Fibroblast of peridontal ligament (primary cell): ENCODE measurements at regions not wholly inside any gene's neighbourhood (a gene's known extent, or its start where the extent isn't known, plus 50 kb on each side); places are given as distances from the start of the nearest gene placed in this dataset.

Experiments
- DNase-seq: peaks from one replicate; pipeline ENCODE4 v3.0.0-alpha.2; 2010; ENCODE audit errors: extremely low read depth

DNA sequence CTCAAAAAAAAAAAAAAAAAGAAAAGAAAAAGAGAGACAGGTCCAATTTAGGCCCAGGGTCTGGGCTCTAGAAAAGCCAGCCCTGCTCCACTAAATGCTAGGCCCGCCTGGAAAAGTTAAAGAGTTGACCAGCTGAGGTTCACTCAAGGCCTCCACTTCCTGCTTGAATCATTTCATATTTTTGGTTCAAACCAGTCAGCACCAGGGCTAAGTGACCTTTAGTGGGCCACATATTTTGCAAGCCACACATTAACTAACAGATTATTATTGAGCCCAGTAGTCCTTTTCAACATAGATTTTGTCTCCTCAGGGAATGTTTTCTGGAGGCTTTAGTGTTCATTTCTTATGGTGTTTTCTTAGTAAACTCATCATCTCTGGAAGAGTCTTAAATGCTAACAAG lies 156.6 kb downstream of the TLR4 start:
- no peak for DNase-seq

DNA sequence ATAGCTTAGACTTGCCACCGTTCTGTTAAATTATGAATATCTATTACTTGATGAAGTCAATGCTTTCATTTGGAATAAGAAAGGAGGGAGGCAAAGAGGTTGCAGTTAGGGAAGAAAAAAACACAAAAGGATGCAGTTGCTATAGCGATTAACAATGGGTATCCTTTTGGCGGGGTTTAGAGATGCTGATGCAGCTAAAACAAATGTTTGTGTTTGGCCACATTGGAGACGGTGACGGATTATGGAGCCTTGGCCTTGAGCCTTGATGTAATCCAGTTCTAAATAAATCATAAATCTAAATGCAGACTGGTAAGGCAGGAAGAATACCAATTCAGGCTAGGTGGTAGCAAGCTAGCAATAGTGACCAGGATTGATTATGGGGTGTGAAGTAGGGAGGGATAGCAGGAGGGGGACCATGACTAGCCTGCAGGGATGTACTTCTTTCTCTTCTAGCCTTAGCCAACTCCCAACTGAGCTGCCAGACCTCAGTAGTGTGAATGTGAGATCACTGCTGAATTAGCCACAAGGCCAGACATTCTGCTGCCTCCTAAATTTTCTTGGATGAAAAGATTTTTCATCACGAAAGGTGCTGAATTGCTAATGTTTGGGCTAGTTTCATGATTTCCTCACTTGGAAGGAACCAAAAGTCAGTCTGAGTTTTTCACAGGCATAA lies 160.3 kb downstream of the TLR4 start:
- no peak for DNase-seq

DNA sequence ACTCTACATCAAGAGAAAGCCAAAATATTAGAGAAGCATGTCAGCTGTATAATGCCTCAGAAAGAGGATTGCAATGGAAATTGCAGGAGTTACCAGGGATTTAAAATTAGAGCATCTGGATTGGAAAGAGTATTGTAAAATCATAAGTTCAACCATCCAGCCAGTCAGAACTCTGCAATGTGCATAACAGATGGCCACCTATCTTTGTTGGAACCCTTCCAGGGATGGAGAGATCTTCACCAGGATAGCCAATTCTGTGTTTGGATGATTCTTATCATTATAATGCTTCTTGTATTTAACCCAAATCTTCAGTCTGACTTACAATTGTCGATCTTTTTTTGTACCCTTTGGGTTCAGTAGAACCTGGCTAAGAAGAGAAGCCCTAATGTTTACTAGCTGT lies 164.4 kb downstream of the TLR4 start:
- no peak for DNase-seq

DNA sequence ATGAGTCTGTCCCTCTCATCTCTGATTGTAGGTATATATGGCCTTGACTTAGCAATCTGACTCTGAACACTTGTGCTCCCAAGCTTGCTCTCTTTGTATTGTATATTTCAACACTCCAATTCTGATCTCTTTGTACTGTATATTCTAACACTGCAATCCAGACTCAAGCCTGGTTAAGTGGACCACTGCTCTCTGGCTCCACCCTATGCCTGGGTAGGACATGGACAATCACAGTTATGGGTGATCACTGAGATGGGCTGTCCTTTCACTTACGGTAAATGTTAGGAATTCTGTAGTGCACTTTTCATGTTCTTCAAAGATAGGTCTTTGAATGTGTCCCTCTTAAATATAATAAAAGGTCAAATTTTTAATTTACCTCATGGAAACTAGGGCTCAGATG lies 165.1 kb downstream of the TLR4 start:
- DNase-seq, result no peak

DNA sequence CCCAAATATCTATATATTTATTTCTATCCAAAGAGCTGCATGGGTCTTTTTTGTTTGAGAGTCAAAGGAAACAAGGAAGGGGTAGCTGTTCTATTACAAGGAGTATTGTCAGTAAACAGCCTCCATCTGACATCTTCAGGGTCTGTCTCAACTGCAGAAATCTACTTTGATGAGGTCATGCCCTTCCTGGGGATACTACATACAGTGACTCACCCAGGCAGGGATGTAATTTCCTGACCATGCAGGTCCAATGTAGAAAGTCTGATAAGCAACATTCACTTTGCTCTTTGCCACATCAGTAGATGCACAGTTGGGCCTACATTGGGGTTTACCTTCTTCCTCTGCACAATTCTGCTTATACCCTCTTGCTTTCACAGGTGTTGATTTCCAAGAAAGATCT lies 165.5 kb downstream of the TLR4 start:
- DNase-seq, result no peak

DNA sequence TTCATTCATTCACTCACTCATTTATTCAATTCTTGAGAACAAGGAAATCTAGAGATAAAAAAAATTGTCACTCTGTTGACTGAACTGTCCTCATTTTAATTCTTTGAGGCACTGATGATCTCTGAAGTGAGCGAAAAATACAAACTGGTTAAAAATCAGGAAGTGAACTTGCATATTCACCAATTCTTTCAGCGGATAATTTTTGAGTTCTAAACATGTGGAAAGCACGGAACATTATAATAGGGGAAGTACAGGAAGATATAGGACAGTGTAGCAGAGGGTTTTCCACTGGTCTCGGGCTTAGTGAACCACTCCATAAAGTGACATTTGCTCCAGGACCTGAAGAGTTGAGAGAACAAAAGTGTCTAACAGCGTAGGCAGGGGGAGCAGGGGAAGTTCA lies 169.5 kb downstream of the TLR4 start:
- DNase-seq, result no peak

DNA sequence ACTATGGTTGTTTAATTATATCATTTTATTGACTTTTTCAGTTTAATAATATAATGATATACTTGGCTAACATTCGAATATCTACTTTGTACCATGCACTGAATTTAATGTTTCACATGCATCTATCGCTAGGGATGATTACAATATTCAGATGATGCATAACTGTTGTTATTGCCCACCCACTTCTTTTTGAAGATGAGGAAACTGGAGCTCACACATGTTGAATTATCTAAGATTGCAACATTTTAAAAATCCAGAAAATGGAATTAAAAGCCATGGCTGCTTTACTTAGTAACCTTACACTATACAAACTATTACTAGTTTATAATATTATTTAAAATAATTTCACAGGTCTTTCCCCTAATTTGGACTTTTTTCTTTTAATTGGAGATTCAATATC lies 171.7 kb downstream of the TLR4 start:
- DNase-seq, result no peak

DNA sequence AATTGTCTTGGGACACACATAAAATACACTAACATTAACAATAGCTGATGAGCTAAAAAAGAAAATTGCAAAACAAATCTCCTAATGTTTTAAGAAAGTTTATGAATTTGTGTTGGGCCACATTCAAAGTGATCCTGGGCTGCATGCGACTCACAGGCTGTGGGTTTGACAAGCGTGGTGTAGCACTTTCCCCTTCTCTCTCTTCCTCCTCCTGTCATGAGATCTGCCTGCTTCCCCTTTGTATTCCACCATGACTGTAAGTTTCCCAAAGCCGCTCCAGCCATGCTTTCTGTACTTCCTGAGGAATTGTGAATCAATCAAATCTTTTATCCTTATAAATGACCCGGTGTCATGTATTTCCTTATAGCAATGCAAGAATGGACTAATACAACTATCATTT lies 178.0 kb downstream of the TLR4 start:
- no peak for DNase-seq

DNA sequence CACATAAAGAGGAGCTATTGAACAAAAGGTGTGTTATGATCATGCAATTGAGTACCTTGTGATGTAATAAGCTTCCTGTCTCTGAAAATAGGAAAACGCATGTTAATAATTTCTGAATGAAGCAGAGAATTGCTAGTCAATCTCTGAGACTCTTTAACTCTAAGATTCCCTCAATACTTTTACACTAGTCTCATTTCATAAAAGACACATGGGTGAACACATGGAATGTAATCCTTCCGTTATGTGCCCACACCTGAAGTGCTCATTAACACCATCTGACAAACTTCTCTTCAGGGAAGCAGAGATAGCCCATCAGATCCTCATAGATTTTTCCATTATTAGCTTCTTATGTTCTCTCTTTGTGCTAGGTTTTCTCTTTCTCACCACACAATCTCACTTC lies 182.4 kb downstream of the TLR4 start:
- DNase-seq, result no peak

DNA sequence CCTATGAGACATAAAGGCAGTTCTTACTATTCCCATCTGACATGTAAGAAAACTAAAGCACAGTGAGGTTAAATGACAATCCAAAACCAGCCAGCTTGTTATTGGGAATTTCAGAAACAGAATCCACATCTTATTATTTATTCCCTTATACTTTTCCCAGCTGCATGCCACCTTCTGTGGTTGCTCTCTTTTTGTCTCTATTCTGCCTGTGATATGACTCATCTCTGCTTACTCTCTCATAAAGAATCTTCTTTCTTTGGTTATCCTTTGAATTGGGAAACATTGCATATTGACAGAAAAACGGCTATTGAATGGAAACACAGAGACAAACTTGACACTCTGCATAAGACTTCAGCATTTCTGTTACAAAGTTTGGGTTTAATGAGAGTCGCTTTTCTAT lies 183.2 kb downstream of the TLR4 start:
- no peak for DNase-seq

DNA sequence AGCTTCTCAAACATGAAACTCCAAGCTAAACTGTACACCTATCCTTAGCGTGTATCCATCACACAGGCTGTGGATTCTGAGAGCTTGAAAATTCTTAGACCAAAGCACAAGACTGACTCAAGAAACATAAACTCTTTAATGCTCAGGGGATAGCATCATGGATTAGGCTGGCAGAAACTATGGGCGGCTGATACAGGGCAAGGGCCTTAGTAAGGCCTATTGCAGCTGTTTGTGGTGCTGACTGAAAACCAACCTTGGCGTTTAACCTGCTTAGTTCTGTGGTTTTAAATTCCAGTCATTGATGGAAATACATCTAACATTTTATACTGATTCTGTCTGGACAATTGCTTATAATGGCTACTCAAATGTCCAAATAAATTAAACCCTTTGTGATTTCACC lies 183.7 kb downstream of the TLR4 start:
- DNase-seq, result no peak

DNA sequence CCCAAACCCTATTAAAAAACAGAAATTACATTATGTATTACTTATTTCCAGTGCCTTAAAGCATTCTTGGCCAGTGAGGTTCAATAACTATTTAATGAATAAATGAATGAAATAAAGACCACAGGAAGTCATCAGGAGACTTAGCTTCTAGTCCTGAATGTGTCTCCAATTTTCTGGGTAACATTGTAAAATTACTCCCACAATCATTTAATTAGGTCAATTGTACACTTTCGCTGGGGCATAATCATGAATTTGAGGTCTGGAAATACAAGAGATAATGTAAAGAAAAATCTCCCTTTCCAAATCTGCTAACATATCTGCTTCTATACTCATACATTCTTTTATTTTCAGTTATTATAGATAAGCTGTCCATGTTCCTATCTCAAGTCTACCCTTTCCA lies 199.2 kb downstream of the TLR4 start:
- DNase-seq, result no peak

DNA sequence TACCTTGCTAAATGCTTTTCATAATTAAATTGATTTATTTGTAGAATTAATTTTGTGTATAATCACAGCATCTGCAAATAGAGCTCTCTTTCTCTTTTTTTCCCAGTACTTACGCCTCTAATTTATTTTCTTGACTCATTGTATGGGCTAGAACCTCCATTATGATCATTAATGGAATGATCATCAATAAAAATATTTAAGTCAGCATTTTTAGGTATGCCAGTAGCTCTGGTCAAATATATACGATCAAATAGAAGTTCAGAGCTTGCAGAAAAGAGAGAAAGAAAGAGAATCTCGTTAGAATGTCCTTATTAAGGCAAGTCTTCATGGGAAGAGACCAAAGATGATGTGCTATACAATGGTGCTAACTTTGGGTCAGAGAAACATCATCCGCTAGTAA lies 202.6 kb downstream of the TLR4 start:
- no peak for DNase-seq

DNA sequence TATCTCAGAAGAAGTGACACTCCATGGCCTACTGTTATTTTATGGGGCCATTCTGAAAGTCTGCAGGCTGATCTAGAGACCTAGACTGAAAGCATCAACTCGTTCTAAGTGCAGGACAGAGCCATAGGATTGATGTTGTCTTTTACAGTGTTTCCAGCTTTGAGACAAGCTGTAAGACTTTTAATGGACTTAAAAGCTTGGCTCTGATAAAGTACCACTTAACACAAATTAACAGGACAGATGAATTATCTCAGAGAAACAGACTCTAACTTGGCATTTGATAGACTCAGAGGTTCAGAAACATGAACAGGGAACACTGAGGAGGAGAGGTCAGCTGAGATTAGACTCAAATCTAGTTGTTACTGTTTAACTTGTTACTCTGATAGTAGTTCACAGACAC lies 203.2 kb downstream of the TLR4 start:
- no peak for DNase-seq

DNA sequence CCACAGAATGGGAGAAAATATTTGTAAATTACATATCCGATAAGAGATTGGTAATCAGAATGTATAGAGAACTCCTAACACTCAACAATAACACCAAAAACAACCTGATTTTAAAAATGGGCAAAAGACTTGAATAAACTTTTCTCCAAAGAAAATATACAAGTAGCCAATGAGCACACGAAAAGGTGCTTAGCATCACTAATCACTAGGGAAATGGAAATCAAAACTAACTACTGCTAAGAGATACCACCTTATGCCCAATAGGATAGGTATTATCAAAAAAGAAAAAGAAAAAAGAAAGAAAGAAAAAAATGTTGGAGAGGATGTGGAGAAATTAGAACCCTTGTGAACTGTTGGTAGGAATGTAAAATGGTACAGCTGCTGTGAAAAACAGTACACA lies 212.1 kb downstream of the TLR4 start:
- no peak for DNase-seq

DNA sequence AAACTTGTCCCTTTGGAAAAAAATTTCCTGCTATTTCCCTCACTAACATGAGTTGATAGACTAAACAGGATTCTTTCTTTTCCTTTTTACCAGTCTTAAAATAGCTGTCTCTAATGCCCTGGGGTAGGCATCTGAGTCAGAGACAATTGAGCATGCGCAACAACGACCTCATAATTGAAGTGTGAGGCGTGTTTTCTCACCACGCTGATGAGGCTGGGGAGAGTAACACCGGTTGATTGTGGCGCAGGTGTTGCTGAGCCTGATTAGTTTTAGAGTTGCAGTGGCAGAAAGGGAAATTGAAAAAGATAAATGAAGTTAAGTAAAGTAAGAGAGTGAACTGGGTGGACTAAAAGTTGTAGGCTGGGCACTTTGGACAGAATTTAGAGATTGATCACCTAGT lies 213.7 kb downstream of the TLR4 start:
- no peak for DNase-seq

DNA sequence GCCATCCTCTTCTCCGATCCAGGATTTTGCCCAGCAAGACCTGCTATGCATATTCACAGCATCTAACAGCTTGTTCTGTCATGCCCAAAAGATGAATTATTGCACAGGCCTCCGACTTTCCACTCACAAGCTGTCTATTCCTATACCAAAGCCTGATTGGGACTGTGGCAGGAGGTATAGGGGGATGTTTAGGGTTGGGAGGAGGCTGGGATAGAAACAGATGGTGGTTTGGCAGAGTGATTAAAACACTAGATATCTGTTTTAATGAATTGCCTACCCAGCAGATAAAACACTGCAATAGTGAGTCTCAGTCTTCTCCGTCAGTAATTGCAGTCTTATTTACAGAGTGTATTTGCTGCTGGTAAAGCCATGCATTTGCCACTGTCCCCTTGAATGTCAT lies 215.3 kb downstream of the TLR4 start:
- DNase-seq, result no peak

DNA sequence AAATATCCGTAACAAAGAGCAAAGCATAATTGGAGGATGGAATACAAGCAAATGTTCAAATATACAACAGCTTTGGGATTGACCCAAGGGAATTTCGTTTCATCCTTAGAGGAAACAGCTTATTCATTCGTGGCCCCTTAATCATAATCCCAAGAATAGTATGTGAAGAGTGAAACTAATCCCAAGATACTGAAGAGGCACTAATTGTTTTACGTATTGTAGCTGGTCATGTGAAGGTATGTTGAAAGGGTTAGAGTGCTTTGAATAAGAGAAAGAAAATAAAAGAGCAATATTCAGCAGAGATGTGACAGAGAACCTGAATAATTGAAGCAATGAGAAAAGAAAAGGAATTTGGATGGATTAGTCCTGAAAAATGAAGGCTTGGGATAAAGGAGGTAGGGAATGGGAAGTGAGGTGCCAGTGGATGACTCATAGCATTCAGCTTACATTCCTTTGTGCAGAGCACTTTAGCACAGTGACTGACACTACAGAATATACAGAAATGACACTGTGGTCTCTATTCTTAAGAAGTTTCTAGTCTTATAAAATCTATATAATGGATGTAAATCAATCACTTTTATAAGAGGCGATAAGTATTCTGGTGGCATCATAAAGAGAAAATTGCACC lies 221.9 kb downstream of the TLR4 start:
- DNase-seq, result no peak

DNA sequence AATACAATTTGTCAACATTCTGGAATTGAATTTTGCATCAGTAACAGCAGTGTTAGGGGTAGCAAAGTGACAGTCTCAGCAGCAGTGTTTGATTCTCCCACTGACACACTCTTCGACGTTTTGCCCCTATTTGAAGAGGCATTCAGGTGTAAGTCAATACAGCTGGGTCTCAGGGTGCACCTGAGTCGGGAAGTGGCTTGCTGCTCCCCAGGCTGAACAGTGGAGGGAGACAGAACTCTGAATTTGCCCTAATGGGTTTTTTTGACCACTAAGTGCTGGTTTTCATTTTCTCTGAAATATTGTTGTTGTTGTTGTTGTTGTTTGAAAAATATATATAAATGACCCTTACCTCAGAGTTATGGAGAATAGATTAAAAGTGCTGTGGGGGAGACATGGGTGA lies 223.2 kb downstream of the TLR4 start:
- no peak for DNase-seq

DNA sequence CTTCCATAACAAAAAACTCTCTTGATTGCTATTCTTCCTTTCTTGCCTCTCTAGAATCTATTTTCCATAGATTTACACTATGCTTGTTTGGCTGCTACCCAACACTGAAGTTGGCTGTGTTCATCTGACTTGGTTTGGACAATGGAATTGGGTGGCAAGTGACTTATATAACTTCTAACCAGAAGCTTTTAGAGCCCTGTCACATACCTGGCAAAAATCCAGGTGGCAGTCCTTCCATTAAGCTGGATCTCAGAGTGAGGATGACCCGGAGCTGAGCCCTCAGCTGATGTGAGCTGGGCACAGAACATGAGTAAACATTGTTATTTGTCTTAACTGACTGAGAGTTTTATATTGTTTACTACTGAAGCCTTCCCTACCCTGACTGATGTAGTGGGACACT lies 225.7 kb downstream of the TLR4 start:
- DNase-seq, result no peak

DNA sequence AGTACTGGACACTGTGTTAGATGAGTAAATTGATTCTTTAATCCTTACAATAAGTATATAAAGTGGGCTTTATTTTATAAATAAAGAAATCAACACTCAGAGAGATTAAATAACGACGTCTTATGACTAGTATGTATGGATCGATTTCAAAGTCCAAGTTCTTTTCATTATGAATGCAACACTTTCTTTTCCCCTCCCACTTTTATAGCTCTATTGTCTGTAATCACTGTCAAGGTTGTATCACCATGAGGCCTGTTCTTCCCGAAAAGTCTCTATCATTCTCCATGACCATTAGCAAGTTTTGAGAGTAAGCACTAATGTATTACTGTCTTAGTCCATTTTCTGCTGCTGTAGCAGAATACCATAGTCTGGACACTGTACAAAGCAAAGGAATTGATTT lies 228.4 kb downstream of the TLR4 start:
- DNase-seq, result no peak

DNA sequence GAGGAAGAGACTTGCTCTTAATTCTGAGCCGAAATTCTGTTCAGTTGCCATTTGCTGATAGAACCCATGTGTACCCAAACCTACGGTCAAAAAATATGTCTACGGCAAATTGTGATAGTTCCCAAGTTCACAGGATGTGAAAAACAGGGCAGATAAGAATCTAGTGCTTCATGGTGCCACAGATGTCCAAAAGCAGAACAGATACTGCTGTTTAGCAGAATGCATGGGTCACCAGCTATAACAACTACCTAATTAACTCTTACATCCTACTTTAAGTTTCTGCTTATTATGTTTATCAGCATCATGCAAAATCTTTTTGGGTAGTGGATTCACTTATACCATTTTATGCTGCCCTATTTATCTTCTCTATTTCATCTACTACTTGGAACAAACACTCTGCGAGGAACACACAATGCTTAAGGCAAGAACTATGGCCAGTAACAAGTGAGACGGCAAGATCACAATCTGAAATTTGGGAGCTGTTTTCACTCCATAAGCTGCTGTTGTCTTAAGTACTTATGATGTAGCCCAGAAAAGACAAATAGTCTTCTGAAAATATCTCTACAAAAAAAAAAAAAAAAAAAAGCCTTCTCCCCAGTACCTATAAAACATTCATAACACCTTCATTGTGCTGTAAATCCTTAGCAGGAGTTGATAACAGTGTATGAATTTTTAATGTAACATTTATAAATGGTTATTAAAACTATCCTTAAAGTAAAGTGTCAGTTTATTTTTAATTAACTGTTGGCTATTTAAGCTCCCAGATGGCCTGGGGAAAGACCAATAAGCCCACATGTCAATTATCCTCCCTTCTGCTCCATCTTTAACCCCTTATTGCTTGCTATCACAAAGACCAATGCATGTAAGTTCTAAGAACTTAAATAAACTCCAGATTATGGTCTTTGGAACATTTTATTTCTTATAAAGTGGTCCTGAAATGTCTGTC lies 232.3 kb downstream of the TLR4 start:
- no peak for DNase-seq

DNA sequence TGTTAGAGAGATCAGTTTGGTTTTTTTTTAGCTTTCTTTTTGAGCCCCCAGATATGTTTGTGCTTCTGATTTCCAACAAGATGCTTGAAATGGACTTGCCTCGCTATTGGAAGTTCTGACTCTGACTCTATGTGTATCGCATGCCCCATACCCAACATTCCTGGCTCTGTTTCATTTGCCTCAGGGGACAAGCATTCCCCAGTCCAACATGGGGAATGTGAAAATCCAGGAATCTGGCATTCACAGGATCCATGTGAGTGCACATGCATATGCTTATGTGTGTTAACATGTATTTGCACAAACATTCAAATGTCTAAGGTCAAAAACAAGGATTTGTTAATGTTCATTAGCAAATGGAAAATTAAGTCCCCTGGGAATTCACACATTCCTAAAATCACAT lies 233.9 kb downstream of the TLR4 start:
- DNase-seq, result no peak
